Mammary epithelial cell (primary cell): ENCODE measurements at regions not wholly inside any gene's neighbourhood (a gene's known extent, or its start where the extent isn't known, plus 50 kb on each side); places are given as distances from the start of the nearest gene placed in this dataset.

ENCODE experiments used
- EZH2 ChIP-seq: IDR thresholded peaks from 2 replicates; pipeline ENCODE4 v1.6.1; 2012; ENCODE audit warnings: low read length, inconsistent platforms, borderline replicate concordance
- TF ChIP-seq, protein P1 (sequence below), 2 donors: IDR thresholded peaks in 1 of 2; conservative IDR thresholded peaks in 1 of 2; 2 replicates each; pipeline ENCODE4 v1.5.1; 2011 to 2012; ENCODE audit warnings: inconsistent platforms in 2 of 2, low read length in 2 of 2, mild to moderate bottlenecking in 2 of 2, control low read depth in 1 of 2, low read depth in 1 of 2; ENCODE audit not compliant: insufficient read depth in 1 of 2; ENCODE audit errors: extremely low read depth in 1 of 2

DNA sequence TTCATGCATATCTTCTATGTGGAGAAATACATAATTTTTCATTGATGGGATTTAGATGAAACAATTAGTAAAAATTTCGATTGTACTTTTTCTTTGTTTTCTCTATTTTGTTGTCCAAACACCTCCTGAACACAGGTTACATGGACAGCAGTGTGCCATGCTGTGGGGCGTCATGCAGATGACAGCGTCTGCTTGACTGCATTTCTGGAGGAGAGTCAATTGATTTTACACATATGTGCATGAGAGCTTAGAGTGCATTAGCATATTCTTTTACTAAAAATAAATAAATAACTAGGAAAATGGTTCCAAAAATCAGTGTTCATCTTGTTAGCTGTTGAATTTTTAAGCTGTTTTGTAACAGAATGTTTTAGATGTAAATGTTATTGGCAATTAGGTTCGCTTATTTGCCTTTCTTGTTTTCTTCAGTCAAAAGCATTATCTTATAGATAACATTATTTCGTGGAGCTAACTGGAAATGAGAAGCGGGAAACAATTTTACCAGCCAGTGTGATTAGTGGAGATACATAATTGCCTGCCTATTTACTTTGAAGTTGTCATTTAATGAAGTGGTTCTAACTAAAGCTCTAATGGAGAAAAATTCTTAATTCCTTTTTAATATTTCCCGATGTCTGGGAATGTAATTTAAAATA, 82.7 kb upstream of the VGLL3 start:
- TF ChIP-seq, protein P1, sequence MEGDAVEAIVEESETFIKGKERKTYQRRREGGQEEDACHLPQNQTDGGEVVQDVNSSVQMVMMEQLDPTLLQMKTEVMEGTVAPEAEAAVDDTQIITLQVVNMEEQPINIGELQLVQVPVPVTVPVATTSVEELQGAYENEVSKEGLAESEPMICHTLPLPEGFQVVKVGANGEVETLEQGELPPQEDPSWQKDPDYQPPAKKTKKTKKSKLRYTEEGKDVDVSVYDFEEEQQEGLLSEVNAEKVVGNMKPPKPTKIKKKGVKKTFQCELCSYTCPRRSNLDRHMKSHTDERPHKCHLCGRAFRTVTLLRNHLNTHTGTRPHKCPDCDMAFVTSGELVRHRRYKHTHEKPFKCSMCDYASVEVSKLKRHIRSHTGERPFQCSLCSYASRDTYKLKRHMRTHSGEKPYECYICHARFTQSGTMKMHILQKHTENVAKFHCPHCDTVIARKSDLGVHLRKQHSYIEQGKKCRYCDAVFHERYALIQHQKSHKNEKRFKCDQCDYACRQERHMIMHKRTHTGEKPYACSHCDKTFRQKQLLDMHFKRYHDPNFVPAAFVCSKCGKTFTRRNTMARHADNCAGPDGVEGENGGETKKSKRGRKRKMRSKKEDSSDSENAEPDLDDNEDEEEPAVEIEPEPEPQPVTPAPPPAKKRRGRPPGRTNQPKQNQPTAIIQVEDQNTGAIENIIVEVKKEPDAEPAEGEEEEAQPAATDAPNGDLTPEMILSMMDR (conservative IDR thresholded peaks at IDR 0.05 in 1 of 2, IDR thresholded peaks at IDR 0.05 in 1 of 2; ENCODE audit: extremely low read depth in 1 of 2, insufficient read depth in 1 of 2, low read depth in 1 of 2, low read length in 2 of 2) = no peak
- TF ChIP-seq EZH2 = no peak
